NCI-H2029 (cell line): ENCODE measurements at regions not wholly inside any gene's neighbourhood (a gene's known extent, or its start where the extent isn't known, plus 50 kb on each side); places are given as distances from the start of the nearest gene placed in this dataset.
"Not testable (repeated sequence)": the region's sequence is repeated elsewhere in the genome, so short reads cannot be mapped to it uniquely, and the experiment has no call there.

Experiments used
- DNase-seq: peaks from one replicate; lab custom pipeline; 2025; lab: John Stamatoyannopoulos, UW

DNA sequence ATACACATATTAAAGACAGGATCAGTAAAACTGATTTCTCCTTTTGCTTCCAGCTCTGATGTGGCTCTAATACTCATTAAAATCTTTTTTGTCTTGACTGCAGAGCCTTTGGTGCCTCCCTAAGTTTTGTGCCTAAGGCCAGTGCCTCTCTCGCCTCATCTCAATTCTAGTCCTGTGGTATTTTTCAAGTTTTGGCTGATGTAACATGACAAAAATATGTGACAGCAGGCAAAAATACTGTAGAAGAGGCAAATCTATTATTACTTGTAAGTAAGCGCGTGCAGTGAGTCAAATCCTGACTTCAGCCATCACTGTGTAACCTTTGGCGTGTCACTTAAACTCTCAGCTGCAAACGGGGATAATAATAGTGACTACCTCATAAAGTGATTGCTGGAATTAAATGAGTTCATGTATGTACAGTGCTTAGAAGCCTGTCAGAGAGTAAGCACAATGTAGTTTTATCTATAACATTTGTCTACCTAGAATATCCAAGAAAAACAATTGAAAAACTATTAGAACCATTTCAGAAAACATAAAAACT is 74.0 kb downstream of the MAB21L3 start:
- DNase-seq: no peak

DNA sequence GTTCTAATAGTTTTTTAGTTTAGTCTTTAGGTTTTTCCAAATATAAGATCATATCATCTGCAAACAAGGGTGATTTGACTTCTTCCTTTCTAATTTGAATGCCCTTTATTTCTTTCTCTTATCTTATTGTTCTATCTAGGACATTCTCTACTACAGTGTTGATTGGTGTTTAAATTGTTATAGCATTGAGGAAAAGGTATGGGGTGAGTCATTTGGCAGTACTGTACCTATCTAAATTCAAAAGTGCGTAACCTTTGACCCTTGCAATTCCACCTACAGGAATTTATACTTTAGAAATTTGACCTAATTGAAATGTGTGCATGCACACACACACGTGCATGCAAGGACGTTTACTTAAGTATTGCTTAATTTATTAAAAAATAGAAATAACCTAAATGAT is 78.3 kb downstream of the MAB21L3 start:
- no peak for DNase-seq

DNA sequence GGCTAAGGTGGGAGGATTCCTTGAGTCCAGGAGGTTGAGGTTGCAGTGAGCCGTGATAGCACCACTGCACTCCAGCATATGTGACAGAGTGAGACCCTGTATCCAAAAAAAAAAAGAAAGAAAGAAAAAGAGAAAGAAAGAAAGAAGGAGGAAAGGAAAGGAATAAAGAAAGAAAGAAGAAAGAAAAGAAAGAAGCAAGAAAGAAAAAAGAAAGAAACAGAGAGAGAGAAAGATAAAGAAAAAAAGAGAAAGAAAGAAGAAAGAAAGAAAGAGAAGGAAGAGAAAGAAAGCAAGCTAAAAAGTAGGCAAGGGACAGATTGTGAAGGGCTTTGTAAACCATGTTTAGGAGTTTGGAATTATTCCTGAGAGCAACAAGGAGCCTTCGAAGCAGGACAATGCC is 80.1 kb downstream of the MAB21L3 start:
- DNase-seq: no peak

DNA sequence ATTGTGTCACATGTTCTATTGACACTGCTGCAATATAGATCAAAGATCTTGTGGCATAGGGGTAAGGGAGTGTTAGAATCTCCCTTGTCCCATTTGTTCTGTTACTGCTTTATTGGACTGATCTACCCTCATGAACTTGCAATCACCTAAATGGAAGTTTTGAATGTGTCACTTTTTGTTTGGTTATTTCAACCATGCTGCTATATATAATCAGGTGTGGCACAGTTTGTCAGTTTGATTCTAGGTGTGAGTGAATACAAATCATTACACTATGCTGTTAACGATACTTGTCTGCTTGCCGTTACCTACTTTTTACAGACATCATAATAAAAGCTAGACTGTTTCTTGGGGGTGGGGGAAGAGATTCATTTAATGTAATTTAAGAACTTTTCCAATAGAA is 82.6 kb downstream of the MAB21L3 start:
- no peak for DNase-seq

DNA sequence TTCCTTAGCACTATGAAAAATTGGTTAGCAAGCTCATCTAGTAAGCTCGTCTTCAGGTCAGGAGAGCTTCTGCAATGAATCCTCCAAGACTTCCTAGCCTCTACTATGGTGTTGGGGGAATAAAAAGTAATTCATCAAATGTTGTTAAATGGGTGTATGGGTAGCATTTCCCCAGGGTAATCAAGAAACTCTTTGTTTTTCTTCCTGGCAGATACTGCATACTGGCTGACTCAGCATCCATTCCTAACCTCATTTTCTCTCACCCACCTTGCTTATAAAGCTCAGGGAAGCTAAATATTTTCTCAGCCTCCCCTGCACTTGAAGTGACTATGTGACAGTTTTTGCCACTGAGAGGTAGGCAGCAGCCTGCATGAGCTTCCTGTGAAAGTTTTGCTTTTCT is 83.4 kb downstream of the MAB21L3 start:
- DNase-seq: no peak

DNA sequence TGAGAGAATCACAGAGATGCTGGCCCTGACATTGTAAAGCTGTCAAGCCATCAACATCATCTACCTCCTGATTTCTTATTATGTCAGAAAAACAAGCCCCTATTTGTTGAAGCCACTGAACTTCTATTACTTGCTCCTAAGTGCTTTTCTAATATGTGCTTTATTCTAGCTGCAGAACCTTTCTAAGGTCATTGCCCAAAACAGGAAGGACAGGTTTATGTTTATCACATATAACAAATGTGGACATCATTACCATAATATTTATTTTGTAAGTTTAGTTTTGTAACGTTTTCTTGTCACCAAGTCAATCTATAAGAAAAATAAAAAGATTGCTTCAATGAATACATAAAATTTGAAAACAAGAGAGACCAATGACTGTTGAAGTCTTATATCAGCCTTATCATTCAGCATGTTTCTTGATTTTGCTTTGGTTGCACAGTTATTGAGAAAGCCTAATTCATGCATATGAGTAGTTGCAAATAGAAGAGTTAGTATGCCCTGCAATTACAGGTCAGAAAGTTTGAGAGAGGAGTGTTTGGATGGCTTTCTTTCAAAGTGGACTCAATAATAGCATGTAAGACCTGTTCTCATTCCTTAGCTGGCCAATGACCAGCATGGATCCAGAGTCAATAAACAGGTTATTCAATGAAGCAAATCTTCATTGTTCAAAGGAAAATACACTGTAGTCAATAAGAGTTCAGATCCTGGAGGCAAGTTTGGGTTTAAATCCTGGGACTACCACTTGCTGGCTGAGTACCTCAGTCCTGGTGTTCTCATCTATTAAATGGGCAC is 84.1 kb downstream of the MAB21L3 start:
- no peak for DNase-seq

DNA sequence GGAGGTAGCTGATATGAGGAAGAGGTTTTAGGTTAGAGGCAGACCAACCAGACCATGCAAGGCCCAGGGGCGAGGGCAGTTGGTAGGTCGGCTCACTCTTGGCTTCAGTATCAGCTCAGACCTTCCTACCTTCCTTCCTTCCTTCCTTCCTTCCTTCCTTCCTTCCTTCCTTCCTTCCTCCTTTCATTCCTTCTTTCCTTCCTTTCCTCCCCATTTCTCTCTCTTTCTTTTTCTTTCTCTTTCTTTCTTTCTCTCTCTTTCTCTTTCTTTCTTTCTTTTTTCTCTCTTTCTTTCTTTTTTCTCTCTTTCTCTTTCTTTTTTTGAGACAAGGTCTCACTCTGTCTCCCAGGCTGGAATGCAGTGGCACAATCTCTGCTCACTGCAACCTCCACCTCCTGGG is 89.1 kb downstream of the MAB21L3 start:
- not testable (repeated sequence) for DNase-seq

DNA sequence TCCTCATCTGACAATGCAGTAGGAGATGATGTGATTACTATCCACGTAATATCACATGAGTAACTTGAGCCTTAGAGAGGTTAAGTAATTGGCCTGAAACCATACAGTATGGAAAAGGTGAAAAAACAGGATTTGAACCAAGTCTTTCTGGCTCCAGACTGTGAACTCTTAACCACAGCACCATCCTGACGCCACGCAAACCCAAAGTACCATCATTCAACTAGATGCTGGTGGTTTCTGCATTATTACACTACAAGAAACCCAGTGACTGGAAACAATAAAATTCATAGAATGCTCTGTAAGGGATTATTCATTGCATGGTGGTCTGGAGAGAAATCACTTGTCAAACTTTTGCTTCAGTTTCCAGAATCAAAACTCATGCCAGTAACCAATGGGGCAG is 90.7 kb downstream of the MAB21L3 start:
- DNase-seq: no peak

DNA sequence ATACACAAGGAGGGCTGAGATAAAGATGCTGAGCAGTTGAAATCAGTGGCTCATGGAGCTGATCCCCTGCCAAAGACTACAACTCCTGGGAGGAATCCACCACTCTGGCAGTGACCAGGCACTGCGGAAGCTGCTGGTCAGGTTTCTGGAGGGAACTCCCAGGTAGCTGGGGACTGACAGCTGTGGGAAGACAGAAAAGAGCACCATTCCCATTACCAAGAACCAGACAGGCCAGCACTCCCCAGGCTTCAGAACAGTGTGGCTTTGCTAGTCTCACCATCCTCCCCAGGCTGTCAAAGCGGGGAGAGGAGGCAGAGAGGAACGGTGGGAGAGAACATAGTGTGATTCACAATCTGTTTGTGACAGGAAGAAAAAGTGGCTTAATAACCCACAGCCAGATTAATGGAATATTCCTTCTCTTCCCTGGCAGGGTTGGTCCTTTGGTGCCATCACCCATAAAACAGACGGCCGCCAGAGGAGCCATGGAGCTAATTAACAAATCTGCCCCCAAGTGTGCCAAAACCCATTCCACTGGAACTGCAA is 92.1 kb downstream of the MAB21L3 start:
- DNase-seq: peak; percentile 68

DNA sequence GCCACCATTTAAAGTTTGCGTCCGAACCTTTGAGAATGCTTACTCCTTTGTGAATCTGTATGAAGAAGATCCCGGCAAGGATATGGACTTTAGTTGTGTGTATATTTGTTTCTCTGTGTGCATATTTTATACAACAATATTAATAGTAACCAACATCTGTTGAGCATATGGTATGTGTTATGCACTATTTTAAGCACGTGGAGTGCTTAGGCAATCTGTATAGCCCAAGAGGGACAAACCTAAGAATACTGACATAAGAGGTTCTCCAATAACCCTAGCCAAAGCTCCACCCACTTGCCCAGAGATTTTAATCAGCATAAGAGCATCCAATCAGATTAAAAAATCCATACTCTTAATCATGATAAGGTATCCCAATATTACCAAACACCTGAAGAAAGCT is 92.7 kb downstream of the MAB21L3 start:
- DNase-seq: no peak

DNA sequence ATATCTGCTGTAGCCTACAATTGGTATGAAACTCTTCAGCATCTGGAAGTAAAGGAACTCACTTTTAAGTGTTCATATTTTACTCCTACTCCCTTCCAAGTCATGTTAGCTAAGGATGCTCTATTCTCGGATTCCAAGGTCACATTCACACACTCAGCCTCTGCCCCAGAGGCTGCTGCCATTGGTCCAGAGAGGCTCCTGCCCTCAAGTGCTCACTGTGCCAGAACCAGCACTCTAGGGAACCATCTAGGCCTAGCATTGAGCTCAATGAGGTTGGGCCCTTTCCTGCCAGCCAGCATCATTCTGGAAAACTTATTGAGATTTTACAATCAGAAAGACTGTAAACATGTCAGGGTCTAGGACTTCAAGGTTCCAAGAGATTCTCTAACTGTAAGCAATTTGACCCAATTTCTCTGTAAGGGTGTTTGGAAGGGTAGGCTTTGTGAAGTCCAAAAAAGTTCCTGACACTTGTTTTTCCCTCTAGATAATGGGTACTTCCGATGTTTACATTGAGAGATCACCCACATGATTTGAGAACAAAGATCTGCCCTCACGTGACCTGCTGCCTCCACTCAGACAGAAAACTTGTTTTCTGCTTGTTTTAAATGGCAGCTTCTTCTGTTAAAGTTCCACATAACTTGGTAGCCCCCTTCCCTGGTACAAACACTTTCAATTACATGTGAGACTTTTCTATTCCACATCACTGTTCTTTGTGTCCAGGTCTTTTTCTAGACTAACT is 94.9 kb downstream of the MAB21L3 start:
- no peak for DNase-seq

DNA sequence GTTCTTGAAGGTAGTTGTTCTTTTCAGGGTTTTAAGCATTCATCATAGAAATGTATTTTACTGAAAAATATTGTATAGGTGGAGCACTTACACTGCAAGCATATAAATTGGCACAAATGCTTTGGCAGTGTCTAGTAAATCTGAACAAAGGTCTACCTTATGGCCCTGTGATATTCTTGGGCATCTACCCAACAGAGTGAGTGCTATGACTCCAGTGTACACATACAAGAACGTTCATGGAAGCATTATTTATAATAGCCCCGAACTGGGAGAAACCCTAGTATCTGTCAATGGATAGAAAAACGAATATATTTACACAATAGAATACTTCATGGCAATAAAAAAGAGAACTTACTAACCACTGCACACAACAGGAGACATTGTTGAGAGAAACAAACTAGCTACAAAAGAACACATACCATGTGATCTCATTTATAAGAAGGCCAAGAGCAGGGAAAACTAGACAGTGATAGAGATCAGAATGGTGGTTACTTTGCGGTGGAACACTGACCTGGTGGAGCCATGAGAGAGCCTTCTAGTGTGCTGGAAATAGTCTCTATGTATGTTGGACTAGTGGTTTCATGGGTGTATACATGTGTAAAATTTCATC is 96.0 kb downstream of the MAB21L3 start:
- DNase-seq: peak; percentile 30

DNA sequence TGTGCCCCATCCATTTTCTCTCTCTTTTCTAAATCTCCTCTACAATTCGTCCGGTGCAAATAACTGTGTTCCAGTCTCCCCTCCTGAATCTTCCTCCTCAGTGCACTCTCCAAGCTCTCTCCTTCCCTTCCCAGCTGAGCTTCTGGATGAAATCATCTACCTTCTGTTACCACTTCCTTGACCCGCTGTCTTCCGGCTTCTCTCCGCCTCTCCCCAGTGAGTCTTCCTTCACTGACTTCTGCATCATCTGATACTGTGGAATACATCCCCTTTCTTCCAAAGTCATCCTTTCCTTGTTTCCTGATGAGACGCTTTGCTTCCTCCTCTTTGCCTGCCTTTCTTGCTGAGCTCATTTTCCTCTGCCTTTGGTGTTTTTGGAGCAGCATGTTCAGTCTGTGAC is 96.9 kb downstream of the MAB21L3 start:
- DNase-seq: no peak

DNA sequence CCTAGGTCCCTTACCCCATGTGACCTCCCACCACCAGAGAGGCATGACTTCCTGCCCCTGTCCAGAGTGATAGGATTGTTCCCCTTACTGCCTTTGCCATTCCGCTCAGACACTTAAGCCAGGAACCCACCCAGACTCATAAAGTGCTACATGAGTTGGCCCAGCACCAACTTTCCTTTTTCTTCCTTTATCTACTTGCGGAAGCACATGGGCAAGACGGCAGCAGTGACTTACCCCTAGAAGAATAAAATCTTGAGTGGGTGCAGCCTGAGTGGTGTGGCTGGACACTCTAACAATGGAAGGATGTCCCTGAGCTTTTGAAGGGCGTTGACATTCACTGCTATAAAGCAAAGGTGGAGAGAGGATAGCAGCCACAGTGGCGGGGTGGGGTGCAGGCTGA is 100.1 kb downstream of the MAB21L3 start:
- DNase-seq: no peak

DNA sequence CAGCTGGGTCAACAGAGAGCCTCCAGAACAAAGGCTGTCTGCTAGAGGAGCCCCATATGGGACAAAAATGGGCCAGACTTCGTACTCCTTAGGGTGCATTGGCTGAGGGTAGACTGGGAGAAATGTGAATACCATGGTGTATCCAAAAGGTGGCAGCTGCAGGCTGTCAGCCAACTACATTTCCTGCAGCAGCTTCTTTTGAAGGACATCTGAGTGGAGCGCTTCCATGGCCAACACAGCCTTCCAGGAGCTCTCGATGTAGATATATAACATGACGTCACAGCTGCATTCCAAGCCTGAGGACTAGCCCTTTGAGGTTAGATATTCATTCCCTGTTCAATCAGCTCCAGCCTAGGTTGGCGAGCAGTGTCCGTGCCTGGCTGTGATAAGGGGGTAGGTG is 107.7 kb downstream of the MAB21L3 start:
- DNase-seq: peak; percentile 79

DNA sequence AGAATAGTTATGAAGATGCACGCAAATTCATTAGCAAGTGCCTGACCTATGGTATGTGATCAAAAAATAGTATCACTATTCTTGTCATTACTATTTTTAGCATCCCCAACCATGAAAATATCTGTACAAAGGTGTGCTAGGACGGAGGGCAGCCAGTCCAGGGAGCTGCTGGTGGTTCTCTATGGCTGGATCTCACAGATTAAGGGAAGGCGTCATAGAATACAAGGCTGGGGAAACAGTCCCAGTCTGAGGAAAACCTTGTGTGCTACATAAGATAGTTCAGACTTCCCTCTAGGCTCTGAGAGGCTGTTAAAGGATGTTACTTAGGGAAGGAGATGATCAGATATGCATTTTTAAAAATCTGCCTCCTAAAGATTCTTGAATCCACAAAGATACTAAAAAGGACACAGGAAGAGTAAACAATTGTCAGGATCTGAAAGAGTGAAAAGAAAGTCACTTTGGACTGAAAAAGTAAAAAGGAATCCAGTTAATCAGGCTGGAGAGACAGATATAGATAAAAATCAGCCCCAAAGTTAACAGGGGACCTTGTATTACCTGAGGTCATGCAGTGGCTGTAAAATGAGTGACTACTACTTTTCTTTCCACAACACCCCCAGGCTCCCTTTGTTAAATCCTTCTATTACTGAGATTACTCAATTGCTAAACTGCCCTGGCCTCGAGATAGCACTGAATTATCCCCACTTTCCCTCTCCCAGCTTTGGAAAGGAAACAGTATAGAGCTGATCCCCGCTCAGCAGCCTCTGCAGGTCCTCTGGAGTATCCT is 108.6 kb downstream of the MAB21L3 start:
- no peak for DNase-seq

DNA sequence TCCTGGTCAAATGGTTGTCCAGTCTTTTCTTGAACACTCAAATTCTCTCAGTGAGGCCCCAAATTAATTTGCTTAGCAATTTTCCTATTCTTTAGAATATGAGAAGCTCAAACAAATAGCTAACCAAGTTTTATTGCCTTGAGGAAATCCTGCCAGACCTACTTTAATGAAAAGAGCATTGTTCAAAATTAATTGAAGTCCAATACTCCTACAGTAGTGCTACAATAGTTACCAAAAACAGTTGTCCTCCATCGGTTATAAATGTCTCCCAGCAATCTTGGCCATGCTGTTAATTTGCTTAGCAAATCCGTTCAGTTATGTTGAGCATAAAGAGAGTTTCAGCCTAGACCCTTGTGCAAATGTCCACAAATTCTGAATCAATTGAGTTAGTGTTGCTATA is 112.9 kb downstream of the MAB21L3 start:
- DNase-seq: no peak

DNA sequence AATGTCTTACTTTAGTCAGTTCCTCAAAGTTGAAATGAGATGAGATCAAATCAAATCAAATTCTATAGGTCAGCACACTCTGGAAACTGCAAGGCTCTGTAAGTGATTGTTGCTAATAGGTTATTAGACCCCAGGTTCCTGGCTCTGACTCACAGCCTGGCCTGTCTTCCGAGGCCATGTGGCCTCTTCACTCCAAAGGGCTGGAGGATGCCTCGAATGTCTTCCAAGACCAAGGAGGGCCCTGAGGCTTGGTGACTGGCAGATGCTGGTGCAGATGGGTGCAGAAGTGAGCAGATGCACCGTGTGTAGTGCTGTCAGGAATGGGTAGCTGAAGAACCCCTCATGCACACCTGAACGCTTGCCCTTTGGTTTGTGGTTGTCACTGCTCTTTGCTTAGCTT is 113.4 kb downstream of the MAB21L3 start:
- DNase-seq: no peak

DNA sequence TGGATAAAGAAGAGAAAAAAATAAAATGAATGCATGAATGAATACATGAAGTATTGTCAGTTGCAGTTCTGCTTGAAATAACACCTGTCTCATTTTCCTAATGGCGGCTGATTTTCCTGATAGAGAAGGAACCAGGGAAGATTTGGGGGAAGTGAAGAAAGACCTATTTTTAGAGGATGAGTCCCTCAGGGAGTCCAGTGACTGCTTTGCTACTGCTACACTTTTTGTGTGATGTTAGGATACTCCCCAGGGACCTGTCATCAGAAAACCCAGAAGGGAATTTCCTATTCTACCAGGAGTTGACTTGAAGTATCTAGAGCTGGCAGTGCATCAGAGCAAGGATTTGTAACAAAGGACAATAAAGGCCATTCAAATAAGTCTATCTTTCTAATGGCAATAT is 114.8 kb downstream of the MAB21L3 start:
- DNase-seq: no peak

DNA sequence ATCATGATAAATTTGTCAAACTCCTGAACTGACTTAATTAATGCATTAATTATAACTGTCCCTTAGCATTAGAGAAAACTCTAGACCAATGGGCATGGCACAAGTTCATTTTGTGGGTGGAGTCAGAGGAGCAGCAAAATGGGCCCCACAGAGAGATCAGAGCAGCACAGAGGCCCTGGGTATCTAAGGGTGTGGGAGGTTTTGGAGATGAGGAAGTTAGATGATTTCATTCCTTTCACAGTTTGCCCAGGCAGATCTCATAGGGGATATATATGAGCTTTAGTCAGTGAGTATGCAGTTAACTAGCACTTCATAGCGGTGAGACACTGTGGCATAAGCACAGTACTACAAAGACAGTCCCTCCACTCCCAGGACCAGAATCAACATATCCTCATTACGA is 117.3 kb downstream of the MAB21L3 start:
- no peak for DNase-seq

DNA sequence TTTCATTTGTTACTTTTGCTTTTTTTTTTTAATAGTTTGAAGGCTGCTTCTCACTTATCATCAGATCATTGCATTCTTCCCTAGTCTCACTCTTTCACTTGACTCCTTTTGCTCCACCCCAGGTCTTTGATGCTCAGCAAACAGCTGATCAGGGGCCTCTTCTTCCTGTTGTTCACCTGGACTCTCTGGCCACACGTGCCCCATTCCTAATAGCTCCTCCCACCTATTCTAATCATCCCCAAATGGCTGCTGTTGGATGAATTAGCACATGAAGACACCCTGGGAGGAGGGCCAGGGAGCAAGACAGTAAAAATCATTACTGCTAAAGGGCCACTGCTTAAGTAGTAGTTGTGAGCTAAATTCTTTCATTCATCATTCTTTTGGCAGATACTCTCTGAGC is 119.5 kb downstream of the MAB21L3 start:
- no peak for DNase-seq

DNA sequence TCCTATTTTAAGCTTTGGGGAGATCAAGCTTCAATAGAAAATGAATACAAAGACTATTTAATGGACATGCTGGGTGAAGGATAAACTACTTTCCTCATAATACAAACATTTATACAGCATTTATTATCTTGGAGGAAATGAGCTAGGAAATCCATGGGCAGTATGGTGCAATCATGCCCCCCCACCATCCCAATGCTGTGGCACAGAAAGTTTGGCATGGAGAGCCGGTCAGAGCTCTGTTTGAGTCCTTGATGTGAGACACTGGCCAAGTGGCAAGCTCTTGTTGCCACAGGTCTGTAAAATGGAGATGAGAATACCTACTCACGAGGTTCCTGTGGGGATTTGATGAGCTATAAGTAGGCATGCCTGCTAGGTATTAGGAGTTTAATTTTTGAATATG is 120.6 kb downstream of the MAB21L3 start:
- DNase-seq: no peak
